C4-2B (cell line): ENCODE measurements at regions not wholly inside any gene's neighbourhood (a gene's known extent, or its start where the extent isn't known, plus 50 kb on each side); places are given as distances from the start of the nearest gene placed in this dataset.

Experiments
- H3K27ac ChIP-seq: fragments of 450-650 bp; 2 replicates; pipeline ENCODE4 v1.5.1; 2017
- CTCF ChIP-seq: fragments of 450-650 bp; conservative IDR thresholded peaks from 2 replicates; pipeline ENCODE4 v1.5.1; 2017; ENCODE audit warnings: mild to moderate bottlenecking
- ZFX ChIP-seq: fragments of 450-650 bp; IDR thresholded peaks from 2 replicates; pipeline ENCODE4 v1.6.1; 2017

- TF ChIP-seq ZFX (no peak), CTCF (no peak)
- H3K27ac ChIP-seq, result no peak overlapping the region
Measured at GRCh38 chr13:31968473-31968872, 63.1 kb upstream of the FRY start.

DNA sequence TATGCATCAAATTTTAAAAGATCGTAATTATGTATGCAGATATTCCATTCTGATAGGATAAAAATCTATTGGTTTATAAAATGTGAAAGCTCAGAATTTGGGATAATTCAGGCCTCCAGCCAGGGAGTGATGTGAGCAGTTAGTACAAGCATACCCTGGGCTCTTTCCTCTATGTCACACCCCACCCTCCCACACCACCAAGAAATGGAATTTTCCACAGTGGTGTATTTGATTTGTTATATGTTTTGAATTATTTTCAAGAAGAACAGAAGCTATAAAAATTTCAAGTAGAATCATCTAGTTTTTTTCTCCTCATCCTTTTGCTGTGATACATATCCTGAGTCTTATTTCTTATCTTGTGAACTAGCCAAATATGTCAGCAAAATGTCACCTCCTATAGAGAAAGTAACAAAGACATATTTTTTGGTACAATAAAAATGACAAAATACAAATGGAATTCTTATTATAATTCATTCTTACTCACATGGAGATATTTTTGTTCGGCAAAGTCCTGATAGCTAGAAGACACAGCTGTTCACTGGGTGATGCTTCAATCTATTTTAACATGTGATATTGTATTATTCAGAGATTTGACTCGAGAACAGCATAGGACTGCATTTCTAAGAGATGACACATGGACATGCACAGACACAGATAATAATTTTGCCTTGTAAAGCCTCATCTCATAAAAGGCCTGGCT lies 61.2 kb upstream of the FRY start:
- TF ChIP-seq ZFX, result no peak
- no peak for TF ChIP-seq CTCF
- no peak overlapping the region for H3K27ac ChIP-seq

- no peak for TF ChIP-seq ZFX
- TF ChIP-seq CTCF, result no peak
- no peak overlapping the region for H3K27ac ChIP-seq
Measured at GRCh38 chr13:31972453-31972852, 59.1 kb upstream of the FRY start.

DNA sequence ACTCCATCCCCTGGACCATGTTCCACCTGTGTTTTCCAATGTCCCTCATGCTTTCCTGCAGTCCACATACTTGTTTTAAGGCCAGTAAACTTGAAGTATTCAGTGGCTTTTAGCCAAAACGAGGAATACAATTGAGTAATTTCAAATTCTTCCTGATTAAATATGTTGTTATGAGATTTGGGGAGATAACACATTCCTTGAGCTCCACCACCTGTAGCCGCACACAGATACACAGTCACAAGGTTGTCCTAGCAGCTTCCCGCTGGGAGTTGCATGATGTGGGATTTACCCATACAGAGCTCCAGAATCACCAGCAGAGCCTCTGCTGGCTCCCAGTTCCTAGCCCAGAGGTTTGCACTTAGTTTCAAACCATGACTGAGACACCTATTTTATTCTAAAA lies 53.6 kb upstream of the FRY start:
- TF ChIP-seq ZFX, result no peak
- TF ChIP-seq CTCF, result no peak
- no peak overlapping the region for H3K27ac ChIP-seq

- TF ChIP-seq ZFX (no peak), CTCF (no peak)
- no peak overlapping the region for H3K27ac ChIP-seq
Measured at GRCh38 chr13:31980830-31981229, 50.7 kb upstream of the FRY start.
